Superior temporal gyrus (tissue), 1 donor: ENCODE measurements at regions not wholly inside any gene's neighbourhood (a gene's known extent, or its start where the extent isn't known, plus 50 kb on each side); places are given as distances from the start of the nearest gene placed in this dataset.
A peak's percentile ranks its signal among the peaks of the same experiment; 100 is the strongest.

Experiments
- DNase-seq: peaks from one replicate; pipeline ENCODE4 v3.0.0-alpha.2; 2016; ENCODE audit errors: extremely low spot score

DNA sequence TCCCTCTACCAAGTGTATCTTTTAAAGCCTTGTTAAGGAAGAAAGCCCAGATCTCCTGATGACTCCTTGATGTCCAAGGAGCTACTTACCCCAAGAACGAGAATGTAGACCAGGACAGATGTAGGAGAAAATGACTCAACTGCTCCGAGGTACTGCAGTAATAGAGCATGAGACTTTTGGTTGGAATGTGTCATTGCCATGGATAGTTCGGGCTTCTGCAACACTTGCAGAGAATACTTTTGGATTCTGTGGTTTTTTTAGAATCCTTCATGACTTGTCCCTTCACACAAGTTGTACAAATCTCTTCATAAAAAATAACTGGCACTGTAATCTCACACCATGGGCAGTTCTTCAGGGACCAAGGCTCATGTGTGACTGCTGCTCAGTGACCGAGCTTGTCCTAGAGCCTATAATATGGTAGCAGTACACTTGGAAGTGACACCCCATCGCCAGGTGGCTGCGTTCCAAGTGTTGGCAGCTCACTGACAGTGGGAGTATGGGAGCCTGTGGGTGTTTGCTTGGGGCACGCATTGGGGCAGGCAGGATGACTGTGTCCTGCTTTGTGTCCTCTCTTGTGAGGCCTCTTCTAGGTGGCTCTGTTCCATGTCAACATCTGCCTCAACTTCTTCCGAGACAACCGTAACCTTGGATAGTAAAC is 87.9 kb upstream of the WDR1 start:
- no peak for DNase-seq

- DNase-seq: no peak
These were observed 87.3 kb upstream of the WDR1 start for GRCh38 chr4:10203851-10204250.

- no peak for DNase-seq
These were observed 85.0 kb upstream of the WDR1 start for GRCh38 chr4:10201381-10202223.

DNA sequence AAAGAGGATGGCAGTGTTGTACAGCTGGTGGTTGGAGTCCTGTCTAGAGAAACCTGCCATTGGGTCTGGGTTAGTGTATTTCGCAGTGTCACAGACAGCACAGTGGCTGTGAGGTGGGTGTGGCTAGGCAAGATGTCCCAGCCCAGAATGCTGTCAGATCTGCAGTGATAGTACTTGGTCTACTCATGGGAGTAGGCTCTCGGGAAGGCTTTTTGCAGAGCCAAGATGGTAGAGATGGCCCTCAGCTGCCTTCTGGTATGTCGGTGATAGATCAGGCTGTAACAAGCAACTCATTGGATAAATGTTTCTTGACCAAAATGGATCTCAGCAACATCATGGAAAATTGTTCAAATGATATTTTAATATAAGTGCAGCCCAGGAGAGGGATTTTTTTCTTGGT is 84.3 kb upstream of the WDR1 start:
- DNase-seq: no peak

- no peak for DNase-seq
These were observed 81.8 kb upstream of the WDR1 start for GRCh38 chr4:10198365-10198764.

DNA sequence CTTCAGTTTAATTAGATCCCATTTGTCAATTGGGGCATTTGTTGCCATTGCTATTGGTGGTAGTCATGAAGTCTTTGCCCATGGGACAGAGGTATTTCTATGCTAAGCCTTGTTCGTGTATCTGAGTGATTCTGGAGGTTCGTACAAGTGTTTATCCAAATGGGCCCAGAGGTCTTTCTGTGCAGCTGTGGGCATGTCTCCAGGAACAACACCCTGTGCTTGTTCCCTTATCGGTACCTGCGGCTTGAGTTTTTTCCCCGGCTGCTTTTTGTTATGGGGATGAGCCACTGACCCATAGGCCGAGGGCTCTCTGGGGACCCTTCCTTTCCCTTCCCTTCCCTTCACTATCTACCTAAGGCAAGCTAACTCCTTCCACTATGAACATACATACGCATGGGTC is 81.4 kb upstream of the WDR1 start:
- DNase-seq: no peak

DNA sequence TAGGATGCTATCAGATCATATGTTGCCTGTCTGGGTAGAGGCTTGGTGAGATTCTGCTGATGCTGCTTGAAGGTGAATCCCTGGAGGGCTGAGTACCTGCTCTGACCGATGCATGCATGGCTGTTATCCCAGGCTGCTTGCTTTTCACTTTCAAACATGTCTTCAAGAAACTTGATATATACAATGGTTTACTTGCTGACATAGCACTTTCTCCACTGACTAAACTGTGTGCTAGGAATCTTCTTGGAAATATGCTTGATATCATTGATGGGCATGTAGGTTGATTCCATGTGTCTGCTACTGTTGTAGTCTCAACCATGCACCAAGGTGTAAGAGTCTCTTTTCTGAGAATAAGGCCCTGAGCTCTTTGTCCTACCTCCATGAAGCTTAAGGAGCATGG is 79.6 kb upstream of the WDR1 start:
- DNase-seq: no peak

DNA sequence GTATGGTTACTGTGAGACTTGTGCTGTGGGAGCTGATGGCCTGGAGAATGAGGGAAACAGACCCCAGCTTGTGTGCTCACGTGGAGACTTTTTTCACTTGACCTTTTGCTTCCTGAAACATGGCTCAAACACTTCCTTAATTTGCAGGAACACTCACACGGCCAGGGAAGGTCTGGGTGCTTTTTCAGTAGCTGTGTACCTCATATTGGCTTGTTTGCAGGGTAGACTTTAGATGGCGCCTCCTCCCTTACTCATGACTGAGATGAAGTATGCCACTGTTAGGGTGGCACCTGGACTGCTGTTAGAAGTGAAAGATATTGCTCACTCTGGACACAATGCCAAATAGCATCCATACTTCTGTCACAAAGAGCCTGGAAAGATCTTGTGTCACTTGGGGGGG is 75.7 kb upstream of the WDR1 start:
- DNase-seq: no peak

DNA sequence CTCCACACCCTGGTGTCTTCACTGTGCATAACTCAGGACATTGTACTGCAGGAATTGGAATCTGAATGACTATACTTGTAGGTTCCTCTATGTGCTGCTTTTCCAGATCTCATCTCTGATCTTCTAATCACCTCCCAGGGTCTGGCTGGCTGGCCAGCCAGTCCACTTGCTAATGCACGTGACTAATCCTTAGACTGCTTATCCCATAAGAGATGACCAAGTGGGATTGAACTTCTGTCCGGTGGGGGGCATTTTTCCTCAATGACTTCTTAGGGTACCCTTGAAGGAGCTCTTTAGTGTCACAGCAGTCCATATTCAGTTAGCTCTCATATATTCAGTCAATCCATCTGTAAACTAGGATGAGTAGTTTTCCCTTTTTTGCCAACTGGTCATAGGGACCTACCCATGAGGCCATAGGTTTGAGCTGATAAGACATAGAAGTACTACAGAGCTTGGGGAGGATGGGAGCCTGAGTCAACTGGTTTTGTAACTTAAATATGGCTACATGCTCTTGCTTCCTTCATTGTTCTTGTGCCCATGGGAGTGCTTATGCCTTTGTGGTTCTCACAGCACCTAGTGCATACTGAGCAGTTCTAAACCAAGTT is 71.9 kb upstream of the WDR1 start:
- no peak for DNase-seq

- DNase-seq: peak; percentile 27
These were observed 69.9 kb upstream of the WDR1 start for GRCh38 chr4:10186228-10187214.

- no peak for DNase-seq
These were observed 69.1 kb upstream of the WDR1 start for GRCh38 chr4:10185518-10186227.

- DNase-seq: no peak
These were observed 67.9 kb upstream of the WDR1 start for GRCh38 chr4:10184501-10184938.

GRCh38 chr4:10184041-10184440 is 67.4 kb upstream of the WDR1 start:
- no peak for DNase-seq

GRCh38 chr4:10183462-10183861 is 66.9 kb upstream of the WDR1 start:
- DNase-seq: no peak

GRCh38 chr4:10182446-10183424 is 66.1 kb upstream of the WDR1 start:
- no peak for DNase-seq

GRCh38 chr4:10181745-10182445 is 65.3 kb upstream of the WDR1 start:
- no peak for DNase-seq

GRCh38 chr4:10180927-10181744 is 64.5 kb upstream of the WDR1 start:
- no peak for DNase-seq

DNA sequence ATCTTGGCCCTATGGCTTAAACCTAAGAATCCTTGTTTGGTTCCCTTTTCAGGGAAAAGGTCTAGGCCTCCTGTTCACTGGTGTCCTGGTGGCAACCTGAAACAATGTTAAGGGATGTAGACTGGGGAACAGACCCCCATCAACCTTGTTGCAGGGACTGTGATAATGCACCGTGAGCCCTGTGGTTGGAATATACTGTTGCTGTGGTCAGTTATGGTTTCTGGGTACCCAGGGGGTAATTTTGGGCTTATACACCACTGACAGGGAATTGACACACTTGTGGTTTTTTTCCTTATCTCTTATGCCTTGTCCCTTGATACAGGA is 64.0 kb upstream of the WDR1 start:
- DNase-seq: no peak
